ENCODE measurements at regions not wholly inside any gene's neighbourhood (a gene's known extent, or its start where the extent isn't known, plus 50 kb on each side); places are given as distances from the start of the nearest gene placed in this dataset.

DNA sequence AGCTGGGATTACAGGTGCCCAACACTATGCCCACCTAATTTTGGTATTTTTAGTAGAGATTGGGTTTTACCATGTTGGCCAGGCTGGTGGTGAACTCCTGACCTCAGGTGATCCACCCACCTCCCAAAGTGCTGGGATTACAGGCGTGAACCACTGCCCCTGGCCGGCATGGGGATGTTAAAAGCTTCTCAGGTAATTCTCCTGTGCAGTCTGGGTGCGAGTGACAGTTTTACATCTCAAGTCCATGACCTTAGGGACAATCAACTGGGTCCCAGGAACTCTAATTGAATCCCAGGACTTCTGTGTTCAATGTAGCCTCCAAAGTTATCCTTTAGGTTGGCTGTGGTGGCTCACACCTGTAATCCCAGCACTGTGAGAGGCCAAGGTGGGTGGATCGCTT lies 100.1 kb upstream of the TSHZ3 start:
- TF ChIP-seq POLR2A (IDR thresholded peaks at IDR 0.05; ENCODE audit: low read length) (no peak), TP53 (CRISPR knock-in tag; IDR thresholded peaks at IDR 0.05) (no peak)

Data from A549 (cell line).